HCT116 (cell line): ENCODE measurements at regions not wholly inside any gene's neighbourhood (a gene's known extent, or its start where the extent isn't known, plus 50 kb on each side); places are given as distances from the start of the nearest gene placed in this dataset.

ENCODE experiments used
- CBX3 ChIP-seq: IDR thresholded peaks from 2 replicates; pipeline ENCODE4 v1.6.1; 2012; ENCODE audit warnings: low read depth
- EZH2 ChIP-seq: fragments of 200-600 bp; sonication (generic); IDR thresholded peaks from 2 replicates; pipeline ENCODE4 v1.6.1; 2017; ENCODE audit warnings: antibody characterized with exemption, mixed run types
- JUND ChIP-seq: IDR thresholded peaks from 2 replicates; pipeline ENCODE4 v1.6.1; 2012
- POLR2A ChIP-seq: IDR thresholded peaks from 2 replicates; pipeline ENCODE4 v1.7.0; 2011; ENCODE audit warnings: borderline replicate concordance; ENCODE audit not compliant: insufficient read depth, insufficient read length; ENCODE audit errors: extremely low read depth
- POLR2AphosphoS5 ChIP-seq: IDR thresholded peaks from 2 replicates; pipeline ENCODE4 v1.6.1; 2011; ENCODE audit warnings: mild to moderate bottlenecking, low read depth, low read length, moderate library complexity
- SIN3A ChIP-seq: IDR thresholded peaks from 2 replicates; pipeline ENCODE4 v1.6.1; 2012; ENCODE audit warnings: low read depth
- SP1 ChIP-seq: IDR thresholded peaks from 2 replicates; pipeline ENCODE4 v1.6.1; 2012; ENCODE audit warnings: low read depth
- TF ChIP-seq, protein P1 (sequence below), 3 experiments: fragments of 200-600 bp in 1 of 3; sonication (generic) in 1 of 3; IDR thresholded peaks in 2 of 3; conservative IDR thresholded peaks in 1 of 3; 2 replicates each; pipeline ENCODE4 v1.5.1; 2012 to 2017; ENCODE audit warnings: low read depth in 2 of 3, low read length in 2 of 3, antibody characterized with exemption in 1 of 3, borderline replicate concordance in 1 of 3, control low read depth in 1 of 3, mild to moderate bottlenecking in 1 of 3, mixed read lengths in 1 of 3, mixed run types in 1 of 3, moderate library complexity in 1 of 3; ENCODE audit not compliant: insufficient read depth in 1 of 3
- TF ChIP-seq, protein P2 (sequence below): IDR thresholded peaks from 2 replicates; pipeline ENCODE4 v1.6.1; 2011; ENCODE audit warnings: mild to moderate bottlenecking, low read length, moderate library complexity; ENCODE audit not compliant: insufficient replicate concordance; ENCODE audit errors: extremely low read depth
- TF ChIP-seq, protein P3 (sequence below): IDR thresholded peaks from 2 replicates; pipeline ENCODE4 v1.6.1; 2012

DNA sequence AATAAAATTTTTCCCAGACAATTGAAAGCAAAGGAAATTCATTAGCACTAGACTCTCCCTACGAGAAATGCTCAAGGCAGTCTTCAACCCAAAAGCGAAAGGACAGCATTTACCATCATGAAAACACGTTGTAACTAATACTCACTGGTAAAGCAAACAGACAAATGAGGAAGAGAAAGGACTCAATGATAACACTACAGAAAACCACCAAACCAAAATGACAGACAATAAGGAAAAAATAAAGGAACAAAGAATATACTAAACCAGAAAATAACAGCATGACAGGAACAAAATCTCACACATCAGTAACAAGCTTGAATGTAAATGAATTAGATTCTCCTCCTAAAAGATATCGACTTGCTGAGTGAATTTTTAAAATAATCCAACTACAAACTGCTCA is 190.7 kb downstream of the NOL4 start:
- TF ChIP-seq POLR2AphosphoS5, result no peak
- TF ChIP-seq POLR2A, result no peak
- no peak for TF ChIP-seq JUND
- TF ChIP-seq, protein P1, sequence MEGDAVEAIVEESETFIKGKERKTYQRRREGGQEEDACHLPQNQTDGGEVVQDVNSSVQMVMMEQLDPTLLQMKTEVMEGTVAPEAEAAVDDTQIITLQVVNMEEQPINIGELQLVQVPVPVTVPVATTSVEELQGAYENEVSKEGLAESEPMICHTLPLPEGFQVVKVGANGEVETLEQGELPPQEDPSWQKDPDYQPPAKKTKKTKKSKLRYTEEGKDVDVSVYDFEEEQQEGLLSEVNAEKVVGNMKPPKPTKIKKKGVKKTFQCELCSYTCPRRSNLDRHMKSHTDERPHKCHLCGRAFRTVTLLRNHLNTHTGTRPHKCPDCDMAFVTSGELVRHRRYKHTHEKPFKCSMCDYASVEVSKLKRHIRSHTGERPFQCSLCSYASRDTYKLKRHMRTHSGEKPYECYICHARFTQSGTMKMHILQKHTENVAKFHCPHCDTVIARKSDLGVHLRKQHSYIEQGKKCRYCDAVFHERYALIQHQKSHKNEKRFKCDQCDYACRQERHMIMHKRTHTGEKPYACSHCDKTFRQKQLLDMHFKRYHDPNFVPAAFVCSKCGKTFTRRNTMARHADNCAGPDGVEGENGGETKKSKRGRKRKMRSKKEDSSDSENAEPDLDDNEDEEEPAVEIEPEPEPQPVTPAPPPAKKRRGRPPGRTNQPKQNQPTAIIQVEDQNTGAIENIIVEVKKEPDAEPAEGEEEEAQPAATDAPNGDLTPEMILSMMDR (IDR thresholded peaks at IDR 0.05 in 2 of 3, conservative IDR thresholded peaks at IDR 0.05 in 1 of 3; ENCODE audit: borderline replicate concordance in 1 of 3, insufficient read depth in 1 of 3, low read depth in 2 of 3, low read length in 2 of 3), result no peak
- no peak for TF ChIP-seq SIN3A
- no peak for TF ChIP-seq SP1
- TF ChIP-seq, protein P2, sequence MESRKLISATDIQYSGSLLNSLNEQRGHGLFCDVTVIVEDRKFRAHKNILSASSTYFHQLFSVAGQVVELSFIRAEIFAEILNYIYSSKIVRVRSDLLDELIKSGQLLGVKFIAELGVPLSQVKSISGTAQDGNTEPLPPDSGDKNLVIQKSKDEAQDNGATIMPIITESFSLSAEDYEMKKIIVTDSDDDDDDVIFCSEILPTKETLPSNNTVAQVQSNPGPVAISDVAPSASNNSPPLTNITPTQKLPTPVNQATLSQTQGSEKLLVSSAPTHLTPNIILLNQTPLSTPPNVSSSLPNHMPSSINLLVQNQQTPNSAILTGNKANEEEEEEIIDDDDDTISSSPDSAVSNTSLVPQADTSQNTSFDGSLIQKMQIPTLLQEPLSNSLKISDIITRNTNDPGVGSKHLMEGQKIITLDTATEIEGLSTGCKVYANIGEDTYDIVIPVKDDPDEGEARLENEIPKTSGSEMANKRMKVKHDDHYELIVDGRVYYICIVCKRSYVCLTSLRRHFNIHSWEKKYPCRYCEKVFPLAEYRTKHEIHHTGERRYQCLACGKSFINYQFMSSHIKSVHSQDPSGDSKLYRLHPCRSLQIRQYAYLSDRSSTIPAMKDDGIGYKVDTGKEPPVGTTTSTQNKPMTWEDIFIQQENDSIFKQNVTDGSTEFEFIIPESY, result no peak
- TF ChIP-seq, protein P3, sequence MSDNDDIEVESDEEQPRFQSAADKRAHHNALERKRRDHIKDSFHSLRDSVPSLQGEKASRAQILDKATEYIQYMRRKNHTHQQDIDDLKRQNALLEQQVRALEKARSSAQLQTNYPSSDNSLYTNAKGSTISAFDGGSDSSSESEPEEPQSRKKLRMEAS, result no peak
- TF ChIP-seq EZH2, result no peak
- TF ChIP-seq CBX3, result no peak
